Uterus (tissue), 3 donors: ENCODE measurements at regions not wholly inside any gene's neighbourhood (a gene's known extent, or its start where the extent isn't known, plus 50 kb on each side); places are given as distances from the start of the nearest gene placed in this dataset.

Source experiments
- DNase-seq, 2 donors: peaks; one replicate each; pipeline ENCODE4 v3.0.0-alpha.2; 2019 to 2020
- H3K27ac ChIP-seq, 2 donors: fragments of 200-600 bp; sonication (generic); 1 replicate in 1 of 2; 2 replicates in 1 of 2; pipeline ENCODE4 v1.5.1; 2016 to 2018
- H3K27me3 ChIP-seq, 2 donors: fragments of 200-600 bp; sonication (generic); one replicate each; pipeline ENCODE4 v1.5.1; 2018 to 2019; ENCODE audit warnings: control low read depth in 1 of 2
- H3K36me3 ChIP-seq, 2 donors: fragments of 200-600 bp; sonication (generic); one replicate each; pipeline ENCODE4 v1.5.1; 2019; ENCODE audit warnings: control low read depth in 1 of 2
- H3K4me1 ChIP-seq, 2 donors: fragments of 200-600 bp; sonication (generic); one replicate each; pipeline ENCODE4 v1.5.1; 2018 to 2019; ENCODE audit warnings: control low read depth in 1 of 2
- H3K4me3 ChIP-seq, 2 donors: fragments of 200-600 bp; sonication (generic); 1 replicate in 1 of 2; 2 replicates in 1 of 2; pipeline ENCODE4 v1.5.1; 2018 to 2019; ENCODE audit warnings: mild to moderate bottlenecking in 1 of 2
- H3K9me3 ChIP-seq, 2 donors: fragments of 200-600 bp; sonication (generic); one replicate each; pipeline ENCODE4 v1.5.1; 2019; ENCODE audit warnings: control low read depth in 1 of 2
- CTCF ChIP-seq, 4 experiments: fragments of 200-600 bp in 2 of 4; fragments of 450-650 bp in 2 of 4; sonication (generic) in 2 of 4; IDR thresholded peaks; one replicate each; pipeline ENCODE4 v1.5.1; 2016 to 2019; ENCODE audit warnings: antibody characterized with exemption in 4 of 4, mild to moderate bottlenecking in 2 of 4, moderate library complexity in 1 of 4
- POLR2A ChIP-seq, 2 donors: fragments of 450-650 bp; IDR thresholded peaks; one replicate each; pipeline ENCODE4 v1.6.1; 2016; ENCODE audit warnings: antibody characterized with exemption in 2 of 2, mild to moderate bottlenecking in 1 of 2, moderate library complexity in 1 of 2
- intact Hi-C: fragments of 100-400 bp; cut with DNase I; formaldehyde crosslinking; loops from one replicate; pipeline ENCODE4 v1.15.1; 2023; ENCODE audit warnings: low total_unique reads
- donor health status: DM: yes; HTN: yes; CAD: no.

- no peaks in the 10 kb centered on the region for H3K9me3 ChIP-seq
- intact Hi-C loops = no loop called here
- no peaks in the 10 kb centered on the region for H3K4me1 ChIP-seq
- no peak overlapping the region for H3K4me3 ChIP-seq
- H3K36me3 ChIP-seq = no peaks in the 10 kb centered on the region
- no peak for DNase-seq
- TF ChIP-seq CTCF (IDR thresholded peaks at IDR 0.05) (no peak), POLR2A (IDR thresholded peaks at IDR 0.05) (no peak)
- H3K27me3 ChIP-seq = no peaks in the 10 kb centered on the region
- no peak overlapping the region for H3K27ac ChIP-seq
Measured at GRCh38 chr1:217063172-217063908, 340.1 kb upstream of the ESRRG start.

- intact Hi-C loops = no loop called here
- no peak overlapping the region for H3K27ac ChIP-seq
- H3K9me3 ChIP-seq = no peaks in the 10 kb centered on the region
- no peaks in the 10 kb centered on the region for H3K4me1 ChIP-seq
- no peaks in the 10 kb centered on the region for H3K27me3 ChIP-seq
- no peaks in the 10 kb centered on the region for H3K36me3 ChIP-seq
- no peak overlapping the region for H3K4me3 ChIP-seq
- no peak for DNase-seq
- TF ChIP-seq POLR2A (IDR thresholded peaks at IDR 0.05) (no peak), CTCF (IDR thresholded peaks at IDR 0.05) (no peak)
Measured at GRCh38 chr1:217062586-217062985, 339.4 kb upstream of the ESRRG start.

GRCh38 chr1:217059401-217059800 lies 336.2 kb upstream of the ESRRG start:
- Histone ChIP-seq H3K4me3 (no peak overlapping the region), H3K9me3 (no peaks in the 10 kb centered on the region), H3K27me3 (no peaks in the 10 kb centered on the region), H3K4me1 (no peaks in the 10 kb centered on the region), H3K36me3 (no peaks in the 10 kb centered on the region), H3K27ac (no peak overlapping the region)
- TF ChIP-seq CTCF (IDR thresholded peaks at IDR 0.05) = no peak
- TF ChIP-seq POLR2A (IDR thresholded peaks at IDR 0.05) = no peak
- intact Hi-C loops = no loop called here
- no peak for DNase-seq

GRCh38 chr1:217053676-217054075 lies 330.4 kb upstream of the ESRRG start:
- intact Hi-C loops = no loop called here

More at GRCh38 chr1:217053676-217054075, 330.4 kb upstream of the ESRRG start:
- Histone ChIP-seq H3K4me1 (no peaks in the 10 kb centered on the region), H3K36me3 (no peaks in the 10 kb centered on the region), H3K4me3 (no peak overlapping the region), H3K27ac (no peak overlapping the region), H3K9me3 (no peaks in the 10 kb centered on the region), H3K27me3 (no peaks in the 10 kb centered on the region)
- no peak for DNase-seq
- TF ChIP-seq POLR2A (IDR thresholded peaks at IDR 0.05) = no peak
- TF ChIP-seq CTCF (IDR thresholded peaks at IDR 0.05) = no peak
